ENCODE measurements at regions not wholly inside any gene's neighbourhood (a gene's known extent, or its start where the extent isn't known, plus 50 kb on each side); places are given as distances from the start of the nearest gene placed in this dataset.

DNA sequence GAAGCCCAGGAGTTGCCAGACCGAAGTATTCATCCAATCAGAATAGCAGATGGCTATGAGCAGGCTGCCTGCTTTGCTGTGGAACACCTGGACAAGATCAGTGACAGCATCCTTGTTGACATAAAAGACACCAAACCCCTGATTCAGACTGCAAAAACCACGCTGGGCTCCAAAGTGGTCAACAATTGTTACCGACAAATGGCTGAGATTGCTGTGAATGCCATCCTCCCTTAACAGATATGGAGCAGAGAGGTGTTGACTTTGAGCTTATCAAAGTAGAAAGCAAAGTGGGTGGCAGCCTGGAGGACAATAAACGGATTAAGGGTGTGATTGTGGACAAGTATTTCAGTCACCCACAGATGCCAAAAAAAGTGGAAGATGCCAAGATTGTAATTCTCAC, 250.3 kb upstream of the OBI1 start (continued):
- TF ChIP-seq, protein P1, sequence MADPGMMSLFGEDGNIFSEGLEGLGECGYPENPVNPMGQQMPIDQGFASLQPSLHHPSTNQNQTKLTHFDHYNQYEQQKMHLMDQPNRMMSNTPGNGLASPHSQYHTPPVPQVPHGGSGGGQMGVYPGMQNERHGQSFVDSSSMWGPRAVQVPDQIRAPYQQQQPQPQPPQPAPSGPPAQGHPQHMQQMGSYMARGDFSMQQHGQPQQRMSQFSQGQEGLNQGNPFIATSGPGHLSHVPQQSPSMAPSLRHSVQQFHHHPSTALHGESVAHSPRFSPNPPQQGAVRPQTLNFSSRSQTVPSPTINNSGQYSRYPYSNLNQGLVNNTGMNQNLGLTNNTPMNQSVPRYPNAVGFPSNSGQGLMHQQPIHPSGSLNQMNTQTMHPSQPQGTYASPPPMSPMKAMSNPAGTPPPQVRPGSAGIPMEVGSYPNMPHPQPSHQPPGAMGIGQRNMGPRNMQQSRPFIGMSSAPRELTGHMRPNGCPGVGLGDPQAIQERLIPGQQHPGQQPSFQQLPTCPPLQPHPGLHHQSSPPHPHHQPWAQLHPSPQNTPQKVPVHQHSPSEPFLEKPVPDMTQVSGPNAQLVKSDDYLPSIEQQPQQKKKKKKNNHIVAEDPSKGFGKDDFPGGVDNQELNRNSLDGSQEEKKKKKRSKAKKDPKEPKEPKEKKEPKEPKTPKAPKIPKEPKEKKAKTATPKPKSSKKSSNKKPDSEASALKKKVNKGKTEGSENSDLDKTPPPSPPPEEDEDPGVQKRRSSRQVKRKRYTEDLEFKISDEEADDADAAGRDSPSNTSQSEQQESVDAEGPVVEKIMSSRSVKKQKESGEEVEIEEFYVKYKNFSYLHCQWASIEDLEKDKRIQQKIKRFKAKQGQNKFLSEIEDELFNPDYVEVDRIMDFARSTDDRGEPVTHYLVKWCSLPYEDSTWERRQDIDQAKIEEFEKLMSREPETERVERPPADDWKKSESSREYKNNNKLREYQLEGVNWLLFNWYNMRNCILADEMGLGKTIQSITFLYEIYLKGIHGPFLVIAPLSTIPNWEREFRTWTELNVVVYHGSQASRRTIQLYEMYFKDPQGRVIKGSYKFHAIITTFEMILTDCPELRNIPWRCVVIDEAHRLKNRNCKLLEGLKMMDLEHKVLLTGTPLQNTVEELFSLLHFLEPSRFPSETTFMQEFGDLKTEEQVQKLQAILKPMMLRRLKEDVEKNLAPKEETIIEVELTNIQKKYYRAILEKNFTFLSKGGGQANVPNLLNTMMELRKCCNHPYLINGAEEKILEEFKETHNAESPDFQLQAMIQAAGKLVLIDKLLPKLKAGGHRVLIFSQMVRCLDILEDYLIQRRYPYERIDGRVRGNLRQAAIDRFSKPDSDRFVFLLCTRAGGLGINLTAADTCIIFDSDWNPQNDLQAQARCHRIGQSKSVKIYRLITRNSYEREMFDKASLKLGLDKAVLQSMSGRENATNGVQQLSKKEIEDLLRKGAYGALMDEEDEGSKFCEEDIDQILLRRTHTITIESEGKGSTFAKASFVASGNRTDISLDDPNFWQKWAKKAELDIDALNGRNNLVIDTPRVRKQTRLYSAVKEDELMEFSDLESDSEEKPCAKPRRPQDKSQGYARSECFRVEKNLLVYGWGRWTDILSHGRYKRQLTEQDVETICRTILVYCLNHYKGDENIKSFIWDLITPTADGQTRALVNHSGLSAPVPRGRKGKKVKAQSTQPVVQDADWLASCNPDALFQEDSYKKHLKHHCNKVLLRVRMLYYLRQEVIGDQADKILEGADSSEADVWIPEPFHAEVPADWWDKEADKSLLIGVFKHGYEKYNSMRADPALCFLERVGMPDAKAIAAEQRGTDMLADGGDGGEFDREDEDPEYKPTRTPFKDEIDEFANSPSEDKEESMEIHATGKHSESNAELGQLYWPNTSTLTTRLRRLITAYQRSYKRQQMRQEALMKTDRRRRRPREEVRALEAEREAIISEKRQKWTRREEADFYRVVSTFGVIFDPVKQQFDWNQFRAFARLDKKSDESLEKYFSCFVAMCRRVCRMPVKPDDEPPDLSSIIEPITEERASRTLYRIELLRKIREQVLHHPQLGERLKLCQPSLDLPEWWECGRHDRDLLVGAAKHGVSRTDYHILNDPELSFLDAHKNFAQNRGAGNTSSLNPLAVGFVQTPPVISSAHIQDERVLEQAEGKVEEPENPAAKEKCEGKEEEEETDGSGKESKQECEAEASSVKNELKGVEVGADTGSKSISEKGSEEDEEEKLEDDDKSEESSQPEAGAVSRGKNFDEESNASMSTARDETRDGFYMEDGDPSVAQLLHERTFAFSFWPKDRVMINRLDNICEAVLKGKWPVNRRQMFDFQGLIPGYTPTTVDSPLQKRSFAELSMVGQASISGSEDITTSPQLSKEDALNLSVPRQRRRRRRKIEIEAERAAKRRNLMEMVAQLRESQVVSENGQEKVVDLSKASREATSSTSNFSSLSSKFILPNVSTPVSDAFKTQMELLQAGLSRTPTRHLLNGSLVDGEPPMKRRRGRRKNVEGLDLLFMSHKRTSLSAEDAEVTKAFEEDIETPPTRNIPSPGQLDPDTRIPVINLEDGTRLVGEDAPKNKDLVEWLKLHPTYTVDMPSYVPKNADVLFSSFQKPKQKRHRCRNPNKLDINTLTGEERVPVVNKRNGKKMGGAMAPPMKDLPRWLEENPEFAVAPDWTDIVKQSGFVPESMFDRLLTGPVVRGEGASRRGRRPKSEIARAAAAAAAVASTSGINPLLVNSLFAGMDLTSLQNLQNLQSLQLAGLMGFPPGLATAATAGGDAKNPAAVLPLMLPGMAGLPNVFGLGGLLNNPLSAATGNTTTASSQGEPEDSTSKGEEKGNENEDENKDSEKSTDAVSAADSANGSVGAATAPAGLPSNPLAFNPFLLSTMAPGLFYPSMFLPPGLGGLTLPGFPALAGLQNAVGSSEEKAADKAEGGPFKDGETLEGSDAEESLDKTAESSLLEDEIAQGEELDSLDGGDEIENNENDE (IDR thresholded peaks at IDR 0.05; ENCODE audit: insufficient replicate concordance, low read length) = no peak

Measured in H1 (cell line).